LNCaP clone FGC (cell line): ENCODE measurements at regions not wholly inside any gene's neighbourhood (a gene's known extent, or its start where the extent isn't known, plus 50 kb on each side); places are given as distances from the start of the nearest gene placed in this dataset.

Source experiments
- DNase-seq: peaks from one replicate; pipeline ENCODE4 v3.0.0-alpha.2; 2011; ENCODE audit warnings: low read depth
- H3K4me3 ChIP-seq: 2 replicates; pipeline ENCODE4 v1.5.1; 2011; ENCODE audit warnings: mild to moderate bottlenecking, low read depth, low read length, control low read depth
- TF ChIP-seq, protein P1 (sequence below): IDR thresholded peaks from 2 replicates; pipeline ENCODE4 v1.5.1; 2012; ENCODE audit warnings: mild to moderate bottlenecking; ENCODE audit not compliant: control insufficient read depth, insufficient read depth; ENCODE audit errors: extremely low read depth

DNA sequence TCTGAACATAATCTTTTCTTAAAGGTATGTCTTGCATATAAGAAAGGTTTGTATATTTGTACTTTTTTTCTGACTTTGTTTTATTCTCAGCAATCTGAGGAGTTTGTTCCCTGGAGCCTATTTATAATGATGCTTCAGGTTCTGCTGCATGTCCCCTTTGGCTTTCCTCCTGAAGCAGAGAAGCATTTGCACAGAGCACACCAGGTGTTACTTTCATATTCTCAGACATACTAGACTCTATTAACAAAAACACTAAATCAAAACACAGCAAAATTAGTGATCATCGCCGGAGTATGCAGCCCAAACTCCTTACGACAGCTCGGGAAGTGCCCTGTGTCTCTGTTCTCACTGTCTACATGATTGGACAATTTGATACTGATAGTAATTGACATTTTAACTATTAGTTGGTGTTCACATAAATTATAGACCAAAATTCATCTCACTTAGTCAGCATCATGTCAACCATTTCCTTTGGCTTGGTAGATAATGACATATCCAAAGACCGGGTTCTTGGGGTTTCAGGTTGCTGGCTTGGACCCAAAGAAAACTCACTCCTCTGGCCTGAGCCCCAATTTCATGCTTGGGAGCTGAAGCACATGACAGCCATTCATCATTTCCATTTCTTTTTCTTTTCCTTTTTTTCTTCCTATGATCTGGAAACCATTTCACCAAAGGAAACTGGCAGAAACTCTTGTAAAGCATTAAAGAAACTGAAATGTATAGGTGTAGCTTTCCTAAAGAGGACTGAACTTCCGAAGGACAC is 400.1 kb upstream of the NRP1 start:
- no peak for DNase-seq
- TF ChIP-seq, protein P1, sequence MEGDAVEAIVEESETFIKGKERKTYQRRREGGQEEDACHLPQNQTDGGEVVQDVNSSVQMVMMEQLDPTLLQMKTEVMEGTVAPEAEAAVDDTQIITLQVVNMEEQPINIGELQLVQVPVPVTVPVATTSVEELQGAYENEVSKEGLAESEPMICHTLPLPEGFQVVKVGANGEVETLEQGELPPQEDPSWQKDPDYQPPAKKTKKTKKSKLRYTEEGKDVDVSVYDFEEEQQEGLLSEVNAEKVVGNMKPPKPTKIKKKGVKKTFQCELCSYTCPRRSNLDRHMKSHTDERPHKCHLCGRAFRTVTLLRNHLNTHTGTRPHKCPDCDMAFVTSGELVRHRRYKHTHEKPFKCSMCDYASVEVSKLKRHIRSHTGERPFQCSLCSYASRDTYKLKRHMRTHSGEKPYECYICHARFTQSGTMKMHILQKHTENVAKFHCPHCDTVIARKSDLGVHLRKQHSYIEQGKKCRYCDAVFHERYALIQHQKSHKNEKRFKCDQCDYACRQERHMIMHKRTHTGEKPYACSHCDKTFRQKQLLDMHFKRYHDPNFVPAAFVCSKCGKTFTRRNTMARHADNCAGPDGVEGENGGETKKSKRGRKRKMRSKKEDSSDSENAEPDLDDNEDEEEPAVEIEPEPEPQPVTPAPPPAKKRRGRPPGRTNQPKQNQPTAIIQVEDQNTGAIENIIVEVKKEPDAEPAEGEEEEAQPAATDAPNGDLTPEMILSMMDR, result no peak
- H3K4me3 ChIP-seq, result no peak overlapping the region

DNA sequence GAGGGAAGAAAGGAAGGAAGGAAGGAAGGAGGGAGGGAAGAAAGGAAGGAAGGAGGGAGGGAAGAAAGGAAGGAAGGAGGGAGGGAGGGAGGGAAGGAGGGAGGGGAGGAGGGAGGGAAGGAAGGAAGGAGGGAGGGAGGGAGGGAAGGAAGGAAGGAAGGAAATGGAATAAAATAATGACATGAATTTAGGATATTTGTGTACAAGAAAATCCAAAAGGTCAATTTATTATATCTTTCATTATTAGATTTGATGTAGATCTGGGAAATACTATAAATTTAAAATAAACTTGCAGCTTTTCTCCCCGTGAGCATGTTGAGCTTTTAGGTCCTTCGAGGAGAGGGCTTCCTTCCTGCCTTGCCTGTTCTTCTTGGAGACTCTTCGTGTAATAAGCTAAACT is 398.6 kb upstream of the NRP1 start:
- H3K4me3 ChIP-seq, result no peak overlapping the region
- no peak for DNase-seq
- TF ChIP-seq, protein P1, result no peak

DNA sequence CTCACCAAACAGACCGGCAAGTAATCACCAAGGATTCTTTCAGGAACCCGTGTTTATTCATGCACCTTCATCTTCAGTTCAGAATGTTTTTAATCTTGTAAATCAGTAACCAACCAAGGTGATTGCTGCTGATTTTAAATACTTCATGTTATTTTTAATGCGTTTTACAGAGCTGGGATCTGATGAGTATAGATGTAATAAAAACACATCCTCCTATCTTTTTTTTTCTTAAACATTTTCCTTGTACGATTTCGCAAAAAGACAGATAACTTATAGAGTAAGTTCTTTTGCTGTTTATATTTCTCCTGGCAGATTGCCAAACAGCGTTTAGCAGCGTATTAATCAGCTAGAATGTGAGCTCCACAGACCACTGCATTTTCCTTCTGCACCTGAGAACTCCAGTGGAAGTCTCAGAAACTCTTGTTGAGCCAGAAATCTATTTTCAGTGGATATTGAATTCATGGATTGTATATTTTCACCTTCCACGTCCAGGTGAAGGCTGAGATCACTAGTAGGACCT is 397.8 kb upstream of the NRP1 start:
- no peak overlapping the region for H3K4me3 ChIP-seq
- TF ChIP-seq, protein P1, result no peak
- DNase-seq, result no peak

DNA sequence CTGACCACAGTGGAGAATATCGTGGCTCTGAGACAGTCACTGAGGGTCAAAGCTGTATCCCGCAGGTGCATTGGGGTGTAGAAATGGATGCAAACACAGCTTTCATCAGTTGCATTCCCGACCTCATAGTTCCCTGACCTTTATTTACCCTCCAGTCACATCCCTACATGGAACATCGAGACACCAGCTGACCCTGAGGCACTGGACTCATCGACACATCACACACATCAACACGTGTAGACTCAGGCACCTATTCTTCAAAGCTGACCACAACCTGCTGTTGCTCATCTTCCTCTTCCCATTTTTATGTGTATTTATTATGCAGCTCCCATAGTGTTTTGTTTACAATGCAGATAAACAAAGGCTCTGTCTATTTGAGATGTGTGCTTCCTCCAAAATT is 396.9 kb upstream of the NRP1 start:
- DNase-seq, result no peak
- no peak overlapping the region for H3K4me3 ChIP-seq
- TF ChIP-seq, protein P1, result no peak

DNA sequence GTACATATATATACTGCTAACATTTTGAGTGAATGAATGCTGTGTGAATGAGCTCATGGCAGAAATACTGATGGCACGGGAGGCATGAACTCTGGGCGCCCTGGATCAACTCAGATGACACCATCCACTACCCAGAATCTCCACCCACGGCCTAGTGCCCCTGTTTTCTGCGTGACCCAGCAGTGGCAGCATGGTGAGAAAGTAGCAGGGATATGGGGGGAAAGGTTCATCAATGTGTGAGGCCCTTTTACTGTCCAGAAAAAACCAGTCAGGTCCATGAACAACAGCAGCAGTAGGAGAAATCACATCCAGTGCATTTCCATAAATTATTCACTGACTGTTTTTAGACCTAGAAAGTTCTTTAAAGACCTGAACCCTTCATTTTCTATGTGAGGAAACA is 391.0 kb upstream of the NRP1 start:
- no peak overlapping the region for H3K4me3 ChIP-seq
- TF ChIP-seq, protein P1, result no peak
- DNase-seq, result no peak

DNA sequence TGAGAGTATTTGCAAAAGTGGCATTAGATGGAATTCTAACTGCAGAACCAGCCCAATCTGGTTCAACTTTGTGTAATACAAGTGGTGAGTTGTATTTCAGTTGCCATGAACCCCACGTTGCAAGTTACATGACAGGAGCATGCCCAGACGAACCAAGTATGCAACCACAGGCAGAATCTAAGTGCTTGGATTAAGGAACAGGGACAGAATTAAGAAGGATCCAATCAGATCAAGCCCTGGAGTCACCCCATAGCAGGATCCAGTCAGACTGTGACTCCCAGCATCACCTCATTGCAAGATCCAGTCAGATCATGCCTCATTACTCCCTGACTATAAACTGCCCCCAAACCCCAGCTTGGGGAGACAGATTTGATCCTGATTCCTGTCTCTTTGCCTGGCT is 388.7 kb upstream of the NRP1 start:
- DNase-seq, result no peak
- TF ChIP-seq, protein P1, result no peak

DNA sequence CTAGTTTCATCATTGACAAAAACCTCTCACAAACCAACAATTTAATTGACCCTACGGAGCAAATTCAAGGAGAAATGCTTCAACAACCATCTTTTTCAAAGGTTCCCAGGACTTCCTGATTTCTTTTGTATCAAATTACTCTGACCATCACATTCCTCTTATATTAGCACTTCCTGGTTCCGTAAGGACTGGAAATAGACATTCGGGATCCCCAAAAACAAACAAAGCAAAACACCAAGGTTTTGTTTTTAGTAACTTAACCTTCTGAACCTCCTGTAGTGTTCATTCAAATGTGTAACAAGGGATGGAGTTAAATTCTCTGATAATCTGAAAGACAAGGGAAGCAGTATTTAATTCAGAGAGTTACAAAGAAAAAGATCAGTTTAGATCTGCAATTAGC is 387.6 kb upstream of the NRP1 start:
- no peak overlapping the region for H3K4me3 ChIP-seq
- TF ChIP-seq, protein P1, result no peak
- no peak for DNase-seq

More for the DNA sequence above, 388.7 kb upstream of the NRP1 start:
- H3K4me3 ChIP-seq, result no peak overlapping the region
